NCI-H146 (cell line): ENCODE measurements at regions not wholly inside any gene's neighbourhood (a gene's known extent, or its start where the extent isn't known, plus 50 kb on each side); places are given as distances from the start of the nearest gene placed in this dataset.

ENCODE experiments used
- DNase-seq: peaks from one replicate; lab custom pipeline; 2025; lab: John Stamatoyannopoulos, UW

GRCh38 chr15:53462651-53463050, 296.8 kb downstream of the WDR72 start:
- no peak for DNase-seq

GRCh38 chr15:53461677-53462076, 297.8 kb downstream of the WDR72 start:
- DNase-seq, result no peak

GRCh38 chr15:53458736-53459135, 300.7 kb downstream of the WDR72 start:
- no peak for DNase-seq

GRCh38 chr15:53457479-53457878, 302.0 kb downstream of the WDR72 start:
- peak; percentile 84 for DNase-seq

GRCh38 chr15:53454843-53455721, 304.4 kb downstream of the WDR72 start:
- DNase-seq, result no peak

GRCh38 chr15:53454535-53454842, 305.0 kb downstream of the WDR72 start:
- no peak for DNase-seq

GRCh38 chr15:53453253-53454105, 306.0 kb downstream of the WDR72 start:
- DNase-seq, result peak; percentile 61

GRCh38 chr15:53448232-53449015, 311.0 kb downstream of the WDR72 start:
- DNase-seq, result peak; percentile 46

GRCh38 chr15:53447742-53448141, 311.7 kb downstream of the WDR72 start:
- no peak for DNase-seq

GRCh38 chr15:53447053-53447574, 312.3 kb downstream of the WDR72 start:
- DNase-seq, result no peak

- DNase-seq, result no peak
These were observed 313.1 kb downstream of the WDR72 start for GRCh38 chr15:53446376-53446775.

GRCh38 chr15:53445531-53445930, 313.9 kb downstream of the WDR72 start:
- no peak for DNase-seq

- no peak for DNase-seq
These were observed 321.2 kb downstream of the WDR72 start for GRCh38 chr15:53437985-53438841.

GRCh38 chr15:53437366-53437765, 322.1 kb downstream of the WDR72 start:
- no peak for DNase-seq

- peak; percentile 55 for DNase-seq
These were observed 325.2 kb downstream of the WDR72 start for GRCh38 chr15:53434174-53434678.

- no peak for DNase-seq
These were observed 343.1 kb downstream of the WDR72 start for GRCh38 chr15:53416219-53416940.

GRCh38 chr15:53414167-53414566, 345.3 kb downstream of the WDR72 start:
- DNase-seq, result no peak

- DNase-seq, result no peak
These were observed 346.9 kb downstream of the WDR72 start for GRCh38 chr15:53412542-53412941.

- DNase-seq, result no peak
These were observed 354.5 kb downstream of the WDR72 start for GRCh38 chr15:53404930-53405493.

- peak; percentile 20 for DNase-seq
These were observed 358.0 kb downstream of the WDR72 start for GRCh38 chr15:53401503-53401902.
